GM12892 (cell line): ENCODE measurements at regions not wholly inside any gene's neighbourhood (a gene's known extent, or its start where the extent isn't known, plus 50 kb on each side); places are given as distances from the start of the nearest gene placed in this dataset.

ENCODE experiments used
- POLR2A ChIP-seq: IDR thresholded peaks from 2 replicates; pipeline ENCODE4 v1.6.1; 2011; ENCODE audit warnings: low read depth, low read length, control low read depth
- POLR2AphosphoS5 ChIP-seq: IDR thresholded peaks from 2 replicates; pipeline ENCODE4 v1.6.1; 2011; ENCODE audit warnings: low read depth, low read length, control low read depth
- TAF1 ChIP-seq: IDR thresholded peaks from 2 replicates; pipeline ENCODE4 v1.6.1; 2011; ENCODE audit warnings: low read depth, mild to moderate bottlenecking, control low read depth, low read length, borderline replicate concordance

- TF ChIP-seq POLR2A = no peak
- no peak for TF ChIP-seq POLR2AphosphoS5
- no peak for TF ChIP-seq TAF1
Observed at GRCh38 chr21:28483301-28484035, 509.2 kb downstream of the LTN1 start.
